Neural progenitor cell (in vitro differentiated cells): ENCODE measurements at regions not wholly inside any gene's neighbourhood (a gene's known extent, or its start where the extent isn't known, plus 50 kb on each side); places are given as distances from the start of the nearest gene placed in this dataset.

Experiments
- EZH2 ChIP-seq: fragments of 200-600 bp; sonication (generic); IDR thresholded peaks from 2 replicates; pipeline ENCODE4 v1.6.1; 2017; ENCODE audit warnings: antibody characterized with exemption, mild to moderate bottlenecking, moderate library complexity
- TF ChIP-seq, protein P1 (sequence below): fragments of 200-600 bp; sonication (generic); IDR thresholded peaks from 2 replicates; pipeline ENCODE4 v1.5.1; 2017; ENCODE audit warnings: antibody characterized with exemption, mild to moderate bottlenecking

GRCh38 chr2:220002699-220003098, 375.3 kb downstream of the SLC4A3 start:
- no peak for TF ChIP-seq EZH2
- TF ChIP-seq, protein P1, sequence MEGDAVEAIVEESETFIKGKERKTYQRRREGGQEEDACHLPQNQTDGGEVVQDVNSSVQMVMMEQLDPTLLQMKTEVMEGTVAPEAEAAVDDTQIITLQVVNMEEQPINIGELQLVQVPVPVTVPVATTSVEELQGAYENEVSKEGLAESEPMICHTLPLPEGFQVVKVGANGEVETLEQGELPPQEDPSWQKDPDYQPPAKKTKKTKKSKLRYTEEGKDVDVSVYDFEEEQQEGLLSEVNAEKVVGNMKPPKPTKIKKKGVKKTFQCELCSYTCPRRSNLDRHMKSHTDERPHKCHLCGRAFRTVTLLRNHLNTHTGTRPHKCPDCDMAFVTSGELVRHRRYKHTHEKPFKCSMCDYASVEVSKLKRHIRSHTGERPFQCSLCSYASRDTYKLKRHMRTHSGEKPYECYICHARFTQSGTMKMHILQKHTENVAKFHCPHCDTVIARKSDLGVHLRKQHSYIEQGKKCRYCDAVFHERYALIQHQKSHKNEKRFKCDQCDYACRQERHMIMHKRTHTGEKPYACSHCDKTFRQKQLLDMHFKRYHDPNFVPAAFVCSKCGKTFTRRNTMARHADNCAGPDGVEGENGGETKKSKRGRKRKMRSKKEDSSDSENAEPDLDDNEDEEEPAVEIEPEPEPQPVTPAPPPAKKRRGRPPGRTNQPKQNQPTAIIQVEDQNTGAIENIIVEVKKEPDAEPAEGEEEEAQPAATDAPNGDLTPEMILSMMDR = no peak
